HEK293 (cell line): ENCODE measurements at regions not wholly inside any gene's neighbourhood (a gene's known extent, or its start where the extent isn't known, plus 50 kb on each side); places are given as distances from the start of the nearest gene placed in this dataset.

Experiments used
- CTCF ChIA-PET: fragments of 350-600 bp; formaldehyde crosslinking; extraction: SDS; loops from one replicate; lab custom pipeline; 2021; ENCODE audit warnings: antibody characterized with exemption; lab: Yijun Ruan, JAX
- POLR2A ChIA-PET: fragments of 300-600 bp; formaldehyde crosslinking; extraction: SDS; loops from one replicate; lab custom pipeline; 2020; ENCODE audit warnings: antibody characterized with exemption, inconsistent platforms; lab: Yijun Ruan, JAX
- H3K27ac ChIP-seq: fragments of 200-500 bp; sonication (Bioruptor generic); 2 replicates; pipeline ENCODE4 v1.5.1; 2014; ENCODE audit warnings: low read depth, low read length, control low read depth, inconsistent platforms; ENCODE audit errors: extremely low read depth
- H3K36me3 ChIP-seq, 2 experiments: fragments of 200-500 bp in 1 of 2; sonication (Bioruptor generic) in 1 of 2; 1 replicate in 1 of 2; 2 replicates in 1 of 2; pipeline ENCODE4 v1.5.1; 2014 to 2017; ENCODE audit warnings: inconsistent platforms in 2 of 2, low read length in 2 of 2; ENCODE audit not compliant: control insufficient read depth in 2 of 2, insufficient read depth in 1 of 2
- H3K4me1 ChIP-seq: fragments of 200-500 bp; sonication (Bioruptor generic); 2 replicates; pipeline ENCODE4 v1.5.1; 2014; ENCODE audit warnings: mild to moderate bottlenecking, low read length, inconsistent platforms; ENCODE audit not compliant: control insufficient read depth, insufficient read depth
- H3K4me3 ChIP-seq: 2 replicates; pipeline ENCODE4 v1.5.1; 2011; ENCODE audit warnings: low read depth, mild to moderate bottlenecking, control low read depth, low read length, moderate library complexity
- H3K9me3 ChIP-seq: fragments of 200-500 bp; sonication (Bioruptor generic); 2 replicates; pipeline ENCODE4 v1.5.1; 2014; ENCODE audit warnings: low read depth, low read length, inconsistent platforms; ENCODE audit not compliant: control insufficient read depth, insufficient read depth
- GFI1B ChIP-seq: fragments of 450-650 bp; formaldehyde crosslinking; IDR thresholded peaks from 2 replicates; pipeline ENCODE4 v1.5.1; 2016; ENCODE audit warnings: missing biosample characterization, missing genetic modification characterization
- GLI2 ChIP-seq: fragments of 450-650 bp; formaldehyde crosslinking; IDR thresholded peaks from 2 replicates; pipeline ENCODE4; 2017; ENCODE audit warnings: missing biosample characterization, missing genetic modification characterization, low read depth, borderline replicate concordance
- HOXC10 ChIP-seq: sonication (generic); formaldehyde crosslinking; IDR thresholded peaks from 2 replicates; pipeline ENCODE4 v1.8.1; 2023; ENCODE audit warnings: mild to moderate bottlenecking, missing genetic modification reagents
- SCRT2 ChIP-seq: fragments of 450-650 bp; formaldehyde crosslinking; IDR thresholded peaks from 2 replicates; pipeline ENCODE4 v1.5.1; 2016; ENCODE audit warnings: missing biosample characterization, missing genetic modification characterization
- TRIM28 ChIP-seq: IDR thresholded peaks from 2 replicates; pipeline ENCODE4 v1.6.1; 2011; ENCODE audit warnings: low read length, control low read depth, borderline replicate concordance
- ZBTB7A ChIP-seq: fragments of 450-650 bp; formaldehyde crosslinking; IDR thresholded peaks from 2 replicates; pipeline ENCODE4 v1.5.1; 2016; ENCODE audit warnings: low read depth, missing biosample characterization, missing genetic modification characterization
- ZNF10 ChIP-seq: fragments of 450-650 bp; formaldehyde crosslinking; IDR thresholded peaks from 2 replicates; pipeline ENCODE4 v1.5.1; 2017; ENCODE audit warnings: missing biosample characterization, missing genetic modification characterization
- ZNF114 ChIP-seq: fragments of 450-650 bp; formaldehyde crosslinking; IDR thresholded peaks from 2 replicates; pipeline ENCODE4 v1.5.0; 2017; ENCODE audit warnings: missing biosample characterization, missing genetic modification characterization
- ZNF138 ChIP-seq: fragments of 450-650 bp; formaldehyde crosslinking; IDR thresholded peaks from 2 replicates; pipeline ENCODE4 v1.5.1; 2016; ENCODE audit warnings: missing biosample characterization, missing genetic modification characterization, borderline replicate concordance
- ZNF155 ChIP-seq: fragments of 450-650 bp; formaldehyde crosslinking; IDR thresholded peaks from 2 replicates; pipeline ENCODE4 v1.5.1; 2016; ENCODE audit warnings: missing biosample characterization, missing genetic modification characterization
- ZNF184 ChIP-seq: fragments of 450-650 bp; IDR thresholded peaks from 2 replicates; pipeline ENCODE4 v1.5.1; 2018; ENCODE audit warnings: missing biosample characterization, mild to moderate bottlenecking, missing genetic modification characterization
- ZNF311 ChIP-seq: fragments of 450-650 bp; formaldehyde crosslinking; IDR thresholded peaks from 2 replicates; pipeline ENCODE4 v1.5.1; 2017; ENCODE audit warnings: missing biosample characterization, missing genetic modification characterization, borderline replicate concordance
- ZNF324 ChIP-seq: fragments of 450-650 bp; formaldehyde crosslinking; IDR thresholded peaks from 2 replicates; pipeline ENCODE4 v1.5.1; 2016; ENCODE audit warnings: missing biosample characterization, missing genetic modification characterization
- ZNF335 ChIP-seq: fragments of 450-650 bp; formaldehyde crosslinking; conservative IDR thresholded peaks from 2 replicates; pipeline ENCODE4 v1.5.1; 2016; ENCODE audit warnings: missing biosample characterization, missing genetic modification characterization
- ZNF391 ChIP-seq: fragments of 450-650 bp; formaldehyde crosslinking; IDR thresholded peaks from 2 replicates; pipeline ENCODE4 v1.5.1; 2016; ENCODE audit warnings: low read depth, missing biosample characterization, missing genetic modification characterization, borderline replicate concordance
- ZNF394 ChIP-seq: fragments of 450-650 bp; formaldehyde crosslinking; IDR thresholded peaks from 2 replicates; pipeline ENCODE4 v1.5.1; 2016; ENCODE audit warnings: missing biosample characterization, missing genetic modification characterization, mild to moderate bottlenecking, moderate library complexity, borderline replicate concordance
- ZNF404 ChIP-seq: fragments of 450-650 bp; formaldehyde crosslinking; IDR thresholded peaks from 2 replicates; pipeline ENCODE4 v1.5.1; 2017; ENCODE audit warnings: missing biosample characterization, missing genetic modification characterization
- ZNF529 ChIP-seq: fragments of 450-650 bp; formaldehyde crosslinking; IDR thresholded peaks from 2 replicates; pipeline ENCODE4 v1.5.1; 2017; ENCODE audit warnings: missing genetic modification characterization, missing biosample characterization; ENCODE audit not compliant: insufficient replicate concordance
- ZNF558 ChIP-seq: fragments of 450-650 bp; formaldehyde crosslinking; IDR thresholded peaks from 2 replicates; pipeline ENCODE4 v1.5.1; 2016; ENCODE audit warnings: missing biosample characterization, missing genetic modification characterization
- ZNF560 ChIP-seq: fragments of 450-650 bp; formaldehyde crosslinking; IDR thresholded peaks from 2 replicates; pipeline ENCODE4 v1.5.1; 2017; ENCODE audit warnings: missing biosample characterization, missing genetic modification characterization, borderline replicate concordance
- ZNF561 ChIP-seq: fragments of 450-650 bp; IDR thresholded peaks from 2 replicates; pipeline ENCODE4 v1.5.1; 2018; ENCODE audit warnings: missing biosample characterization, missing genetic modification characterization, borderline replicate concordance
- ZNF623 ChIP-seq: fragments of 450-650 bp; formaldehyde crosslinking; IDR thresholded peaks from 2 replicates; pipeline ENCODE4 v1.5.1; 2016; ENCODE audit warnings: missing biosample characterization, missing genetic modification characterization
- ZNF629 ChIP-seq: fragments of 450-650 bp; formaldehyde crosslinking; IDR thresholded peaks from 2 replicates; pipeline ENCODE4 v1.5.1; 2017; ENCODE audit warnings: missing biosample characterization, missing genetic modification characterization
- ZNF837 ChIP-seq: fragments of 450-650 bp; formaldehyde crosslinking; IDR thresholded peaks from 2 replicates; pipeline ENCODE4 v1.5.1; 2016; ENCODE audit warnings: missing biosample characterization, missing genetic modification characterization
- TF ChIP-seq, protein P1 (sequence below): fragments of 450-650 bp; formaldehyde crosslinking; IDR thresholded peaks from 2 replicates; pipeline ENCODE4 v1.5.1; 2016; ENCODE audit warnings: missing biosample characterization, missing genetic modification characterization
- TF ChIP-seq, protein P2 (sequence below): fragments of 450-650 bp; formaldehyde crosslinking; IDR thresholded peaks from 2 replicates; pipeline ENCODE4 v1.5.1; 2016; ENCODE audit warnings: missing biosample characterization, missing genetic modification characterization

GRCh38 chr5:30387974-30388632 lies 805.4 kb upstream of the CDH6 start:
- no peaks in the 10 kb centered on the region for H3K9me3 ChIP-seq
- H3K36me3 ChIP-seq: no peaks in the 10 kb centered on the region
- no peaks in the 10 kb centered on the region for H3K4me1 ChIP-seq
- ChIA-PET POLR2A (no interaction called here), CTCF (no interaction called here)
- no peak overlapping the region for H3K27ac ChIP-seq
- no peak for TF ChIP-seq ZNF394 (tag by site-specific recombination)
- TF ChIP-seq SCRT2 (tag by site-specific recombination): 0 out of 2 replicates have a peak, but pooled peaks have one; percentile 17
- no peak overlapping the region for H3K4me3 ChIP-seq

- ChIA-PET CTCF (no interaction called here), POLR2A (no interaction called here)
- no peaks in the 10 kb centered on the region for H3K9me3 ChIP-seq
- no peak for TF ChIP-seq ZNF184 (tag by site-specific recombination)
- TF ChIP-seq ZNF404 (tag by site-specific recombination): no peak
- TF ChIP-seq ZNF10: no peak
- no peak for TF ChIP-seq TRIM28
- no peak for TF ChIP-seq ZNF529 (tag by site-specific recombination)
- no peak overlapping the region for H3K4me3 ChIP-seq
- no peaks in the 10 kb centered on the region for H3K36me3 ChIP-seq
- H3K27ac ChIP-seq: no peak overlapping the region
- no peaks in the 10 kb centered on the region for H3K4me1 ChIP-seq
These were observed 807.7 kb upstream of the CDH6 start for GRCh38 chr5:30385754-30386153.

DNA sequence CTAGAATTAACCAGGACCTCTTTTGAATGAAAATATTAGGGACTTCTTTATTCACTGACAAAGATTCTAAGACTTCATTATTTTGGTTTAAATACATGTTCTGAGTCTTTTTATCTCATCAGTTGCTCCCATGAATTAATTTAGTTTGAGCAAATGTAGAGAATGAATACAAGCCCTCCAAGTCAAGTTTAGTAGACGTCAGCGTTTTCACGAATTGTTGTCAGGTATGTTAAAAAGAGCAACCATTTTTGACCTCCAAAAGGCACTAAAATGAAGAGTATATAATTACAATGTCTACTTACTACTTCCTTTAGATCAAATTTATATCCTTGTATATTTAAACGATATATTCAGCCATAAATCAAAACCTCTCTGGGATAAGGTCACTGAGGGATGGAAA lies 809.3 kb upstream of the CDH6 start:
- CTCF ChIA-PET: interaction anchor here (0.6 kb wide), 1 partner anchor 344 kb away, joined by 7 read pairs; no protein-coding TSS in a partner anchor
- POLR2A ChIA-PET: no interaction called here
- Histone ChIP-seq H3K27ac (no peak overlapping the region), H3K36me3 (no peaks in the 10 kb centered on the region), H3K4me1 (no peaks in the 10 kb centered on the region), H3K9me3 (no peaks in the 10 kb centered on the region)
- no peak for TF ChIP-seq ZNF138
- TF ChIP-seq ZNF114: no peak
- TF ChIP-seq ZNF623 (tag by site-specific recombination): no peak
- TF ChIP-seq ZNF335 (tag by site-specific recombination): no peak
- no peak for TF ChIP-seq ZNF558 (tag by site-specific recombination)
- no peak for TF ChIP-seq GLI2 (tag by site-specific recombination)
- TF ChIP-seq, protein P1, sequence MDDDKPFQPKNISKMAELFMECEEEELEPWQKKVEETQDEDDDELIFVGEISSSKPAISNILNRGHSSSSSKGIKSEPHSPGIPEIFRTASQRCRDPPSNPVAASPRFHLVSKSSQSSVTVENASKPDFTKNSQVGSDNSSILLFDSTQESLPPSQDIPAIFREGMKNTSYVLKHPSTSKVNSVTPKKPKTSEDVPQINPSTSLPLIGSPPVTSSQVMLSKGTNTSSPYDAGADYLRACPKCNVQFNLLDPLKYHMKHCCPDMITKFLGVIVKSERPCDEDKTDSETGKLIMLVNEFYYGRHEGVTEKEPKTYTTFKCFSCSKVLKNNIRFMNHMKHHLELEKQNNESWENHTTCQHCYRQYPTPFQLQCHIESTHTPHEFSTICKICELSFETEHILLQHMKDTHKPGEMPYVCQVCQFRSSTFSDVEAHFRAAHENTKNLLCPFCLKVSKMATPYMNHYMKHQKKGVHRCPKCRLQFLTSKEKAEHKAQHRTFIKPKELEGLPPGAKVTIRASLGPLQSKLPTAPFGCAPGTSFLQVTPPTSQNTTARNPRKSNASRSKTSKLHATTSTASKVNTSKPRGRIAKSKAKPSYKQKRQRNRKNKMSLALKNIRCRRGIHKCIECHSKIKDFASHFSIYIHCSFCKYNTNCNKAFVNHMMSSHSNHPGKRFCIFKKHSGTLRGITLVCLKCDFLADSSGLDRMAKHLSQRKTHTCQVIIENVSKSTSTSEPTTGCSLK (tag by site-specific recombination): no peak
- TF ChIP-seq ZNF391 (tag by site-specific recombination): no peak
- TF ChIP-seq ZNF155 (tag by site-specific recombination): no peak
- no peak for TF ChIP-seq ZNF404 (tag by site-specific recombination)
- TF ChIP-seq ZNF311 (tag by site-specific recombination): no peak
- TF ChIP-seq ZNF629 (tag by site-specific recombination): no peak
- TF ChIP-seq HOXC10 (CRISPR knock-in tag): no peak
- no peak for TF ChIP-seq ZNF324 (tag by site-specific recombination)
- TF ChIP-seq ZBTB7A (tag by site-specific recombination): no peak
- TF ChIP-seq GFI1B: no peak
- TF ChIP-seq ZNF837 (tag by site-specific recombination): no peak
- TF ChIP-seq, protein P2, sequence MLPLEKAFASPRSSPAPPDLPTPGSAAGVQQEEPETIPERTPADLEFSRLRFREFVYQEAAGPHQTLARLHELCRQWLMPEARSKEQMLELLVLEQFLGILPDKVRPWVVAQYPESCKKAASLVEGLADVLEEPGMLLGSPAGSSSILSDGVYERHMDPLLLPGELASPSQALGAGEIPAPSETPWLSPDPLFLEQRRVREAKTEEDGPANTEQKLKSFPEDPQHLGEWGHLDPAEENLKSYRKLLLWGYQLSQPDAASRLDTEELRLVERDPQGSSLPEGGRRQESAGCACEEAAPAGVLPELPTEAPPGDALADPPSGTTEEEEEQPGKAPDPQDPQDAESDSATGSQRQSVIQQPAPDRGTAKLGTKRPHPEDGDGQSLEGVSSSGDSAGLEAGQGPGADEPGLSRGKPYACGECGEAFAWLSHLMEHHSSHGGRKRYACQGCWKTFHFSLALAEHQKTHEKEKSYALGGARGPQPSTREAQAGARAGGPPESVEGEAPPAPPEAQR (tag by site-specific recombination): no peak
- no peak for TF ChIP-seq ZNF560
- no peak for TF ChIP-seq ZNF561 (tag by site-specific recombination)
- TF ChIP-seq, all 188 proteins: peak for 0
- H3K4me3 ChIP-seq: no peak overlapping the region
